RWPE1 (cell line): ENCODE measurements at regions not wholly inside any gene's neighbourhood (a gene's known extent, or its start where the extent isn't known, plus 50 kb on each side); places are given as distances from the start of the nearest gene placed in this dataset.

Experiments used
- CTCF ChIA-PET: fragments of 350-600 bp; sonication (Branson Sonifier 250); formaldehyde crosslinking; extraction: SDS; loops from one replicate; lab custom pipeline; 2021; lab: Yijun Ruan, JAX
- POLR2A ChIA-PET: fragments of 400-600 bp; formaldehyde crosslinking; extraction: SDS; loops from one replicate; lab custom pipeline; 2020; ENCODE audit warnings: antibody characterized with exemption; ENCODE audit not compliant: low non-redundant PET; lab: Yijun Ruan, JAX
- DNase-seq: peaks from one replicate; pipeline ENCODE4 v3.0.0; 2012; ENCODE audit warnings: low spot score
- H3K27ac ChIP-seq: fragments of 450-650 bp; 2 replicates; pipeline ENCODE4 v1.5.1; 2017
- CTCF ChIP-seq: fragments of 450-650 bp; conservative IDR thresholded peaks from 2 replicates; pipeline ENCODE4 v1.5.1; 2017; ENCODE audit warnings: low read depth, mild to moderate bottlenecking

- TF ChIP-seq CTCF: no peak
- DNase-seq: no peak
- ChIA-PET POLR2A (no interaction called here), CTCF (interaction anchor here (1.2 kb wide), 1 partner anchor 435 kb away, joined by 5 read pairs; no protein-coding TSS in a partner anchor)
- H3K27ac ChIP-seq: no peak overlapping the region
Observed at GRCh38 chr1:189356206-189356605, 1121.5 kb downstream of the BRINP3 start.

GRCh38 chr1:189357317-189357716, 1120.3 kb downstream of the BRINP3 start:
- H3K27ac ChIP-seq: no peak overlapping the region
- no peak for TF ChIP-seq CTCF
- ChIA-PET POLR2A (no interaction called here), CTCF (interaction anchor here (1.2 kb wide), 1 partner anchor 434 kb away, joined by 5 read pairs; no protein-coding TSS in a partner anchor)
- DNase-seq: no peak

GRCh38 chr1:189369612-189370011, 1108.1 kb downstream of the BRINP3 start:
- DNase-seq: no peak
- POLR2A ChIA-PET: no interaction called here
- CTCF ChIA-PET: no interaction called here
- H3K27ac ChIP-seq: no peak overlapping the region
- no peak for TF ChIP-seq CTCF

GRCh38 chr1:189374816-189375215, 1102.8 kb downstream of the BRINP3 start:
- H3K27ac ChIP-seq: no peak overlapping the region
- DNase-seq: no peak
- ChIA-PET CTCF (no interaction called here), POLR2A (no interaction called here)
- no peak for TF ChIP-seq CTCF

GRCh38 chr1:189405419-189405818, 1072.2 kb downstream of the BRINP3 start:
- POLR2A ChIA-PET: no interaction called here
- CTCF ChIA-PET: no interaction called here
- DNase-seq: no peak
- TF ChIP-seq CTCF: no peak
- H3K27ac ChIP-seq: no peak overlapping the region

- CTCF ChIA-PET: interaction anchor here (0.5 to 0.7 kb wide), 4 partner anchors 29 to 191 kb away, joined by 3 to 4 read pairs (median 4); no protein-coding TSS in a partner anchor
- no peak for DNase-seq
- TF ChIP-seq CTCF: no peak
- H3K27ac ChIP-seq: no peak overlapping the region
- POLR2A ChIA-PET: no interaction called here
Observed at GRCh38 chr1:189409774-189410173, 1067.9 kb downstream of the BRINP3 start.
